Activated CD8-positive, alpha-beta memory T cell treated with anti-CD3 and anti-CD28 coated beads for 24 hours (primary cell): ENCODE measurements at regions not wholly inside any gene's neighbourhood (a gene's known extent, or its start where the extent isn't known, plus 50 kb on each side); places are given as distances from the start of the nearest gene placed in this dataset.

Source experiments
- DNase-seq: peaks from one replicate; pipeline ENCODE4 v3.0.0-alpha.2; 2020

GRCh38 chr9:108167136-108167900 is 677.7 kb upstream of the KLF4 start:
- DNase-seq = no peak

- no peak for DNase-seq
Measured at GRCh38 chr9:108166519-108166918, 677.0 kb upstream of the KLF4 start.

GRCh38 chr9:108163321-108164005 is 673.9 kb upstream of the KLF4 start:
- no peak for DNase-seq

GRCh38 chr9:108162664-108163063 is 673.1 kb upstream of the KLF4 start:
- DNase-seq = no peak

GRCh38 chr9:108161503-108161902 is 671.9 kb upstream of the KLF4 start:
- no peak for DNase-seq

GRCh38 chr9:108160706-108161355 is 671.3 kb upstream of the KLF4 start:
- DNase-seq = no peak

- no peak for DNase-seq
Measured at GRCh38 chr9:108160039-108160438, 670.5 kb upstream of the KLF4 start.

- DNase-seq = no peak
Measured at GRCh38 chr9:108158236-108158995, 668.8 kb upstream of the KLF4 start.

- no peak for DNase-seq
Measured at GRCh38 chr9:108156270-108156998, 666.9 kb upstream of the KLF4 start.

GRCh38 chr9:108153416-108153815 is 663.8 kb upstream of the KLF4 start:
- no peak for DNase-seq

- no peak for DNase-seq
Measured at GRCh38 chr9:108150736-108151586, 661.4 kb upstream of the KLF4 start.

- no peak for DNase-seq
Measured at GRCh38 chr9:108149326-108149725, 659.8 kb upstream of the KLF4 start.

GRCh38 chr9:108142504-108143201 is 653.1 kb upstream of the KLF4 start:
- DNase-seq = no peak

- no peak for DNase-seq
Measured at GRCh38 chr9:108142142-108142503, 652.6 kb upstream of the KLF4 start.

GRCh38 chr9:108139900-108140299 is 650.3 kb upstream of the KLF4 start:
- DNase-seq = no peak

- DNase-seq = no peak
Measured at GRCh38 chr9:108138516-108138915, 648.9 kb upstream of the KLF4 start.

GRCh38 chr9:108136656-108137055 is 647.1 kb upstream of the KLF4 start:
- no peak for DNase-seq

GRCh38 chr9:108134486-108135128 is 645.0 kb upstream of the KLF4 start:
- no peak for DNase-seq

- DNase-seq = no peak
Measured at GRCh38 chr9:108133680-108134079, 644.1 kb upstream of the KLF4 start.

- DNase-seq = no peak
Measured at GRCh38 chr9:108133101-108133500, 643.5 kb upstream of the KLF4 start.
